Stimulated activated CD4-positive, alpha-beta T cell treated with anti-CD3 and anti-CD28 coated beads, Interleukin-2, amount 100 ng/mL, for 24 hours (primary cell): ENCODE measurements at regions not wholly inside any gene's neighbourhood (a gene's known extent, or its start where the extent isn't known, plus 50 kb on each side); places are given as distances from the start of the nearest gene placed in this dataset.
"Not testable (repeated sequence)": the region's sequence is repeated elsewhere in the genome, so short reads cannot be mapped to it uniquely, and the experiment has no call there.

Source experiments
- DNase-seq, 2 donors: peaks; one replicate each; pipeline ENCODE4 v3.0.0-alpha.2; 2020

DNA sequence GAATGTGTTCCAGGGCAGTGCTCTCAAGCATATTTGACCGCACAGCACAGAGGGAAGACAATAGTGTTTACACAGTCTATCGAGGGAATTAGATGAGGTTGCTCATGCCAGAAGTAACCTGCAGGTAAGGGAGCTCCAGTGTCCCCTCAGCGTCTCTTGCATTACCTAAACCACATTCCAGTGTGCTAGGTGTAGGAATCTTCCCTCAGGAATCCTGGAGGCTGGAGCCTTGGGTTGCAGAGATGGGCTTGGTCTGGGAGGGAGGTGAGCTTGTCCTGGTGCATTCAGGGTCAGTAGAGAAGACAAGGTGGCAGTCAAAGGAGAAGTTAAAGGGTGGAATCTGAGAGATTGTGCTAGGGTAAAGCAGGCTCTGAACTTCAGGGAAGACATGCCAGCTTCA lies 56.3 kb downstream of the SOX14 start:
- DNase-seq, result no peak

DNA sequence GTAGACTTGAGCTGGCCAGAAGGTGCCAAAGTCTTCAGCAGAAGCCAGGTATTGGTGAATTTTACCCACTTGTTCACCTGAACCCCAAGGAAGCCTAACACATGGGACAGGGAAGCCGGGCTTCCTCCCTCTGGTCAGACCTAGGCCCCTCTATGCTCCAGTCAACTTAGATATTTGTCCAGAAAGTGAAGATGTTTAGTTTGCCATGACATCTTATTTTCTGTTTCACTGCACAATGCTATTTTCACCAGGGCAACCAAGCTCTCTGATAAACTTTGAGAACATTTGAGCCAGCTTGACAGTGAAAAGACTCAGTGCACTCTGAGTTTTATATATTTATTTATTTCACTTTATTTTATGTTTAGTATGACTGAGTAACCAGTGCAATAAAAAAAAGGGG lies 71.0 kb downstream of the SOX14 start:
- DNase-seq, result no peak

DNA sequence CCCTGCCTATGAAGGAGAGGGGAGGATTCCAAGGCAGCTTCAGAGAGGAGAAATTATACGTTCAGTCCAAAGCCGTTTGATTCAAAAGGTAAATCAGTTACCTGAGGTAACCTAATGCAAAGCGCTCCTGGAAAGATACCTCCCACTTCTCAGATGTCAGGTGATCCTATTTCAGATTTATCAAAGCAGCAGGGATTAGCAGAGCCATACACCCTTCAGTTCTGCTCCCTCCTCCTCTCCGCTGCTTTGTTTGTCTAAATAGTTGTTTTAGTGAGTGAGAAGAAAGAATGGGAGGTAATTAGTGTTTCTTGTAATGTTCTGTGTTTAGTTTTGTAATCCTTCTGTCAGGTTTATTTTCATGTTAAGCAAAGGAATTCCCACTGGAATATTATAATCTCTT lies 81.1 kb downstream of the SOX14 start:
- no peak for DNase-seq

DNA sequence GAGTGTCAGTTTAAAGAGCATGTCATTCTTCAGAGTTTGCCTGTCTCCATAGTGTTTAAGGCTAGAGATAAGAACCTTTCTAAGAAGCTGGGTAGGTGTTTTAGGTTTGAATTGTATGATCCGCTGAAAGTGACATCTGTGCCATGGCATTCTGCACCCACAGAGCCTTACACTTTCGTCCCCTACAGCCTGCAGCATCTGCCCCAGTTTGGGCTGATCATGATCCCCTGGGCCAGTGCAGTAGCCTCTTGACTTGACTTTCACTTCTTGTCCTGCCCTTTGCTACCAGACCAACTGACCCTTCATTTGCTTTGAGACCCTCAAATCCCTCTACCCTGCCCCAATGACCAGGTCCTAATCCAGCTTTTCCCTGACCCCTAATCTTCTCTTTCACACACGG lies 81.6 kb downstream of the SOX14 start:
- no peak for DNase-seq

DNA sequence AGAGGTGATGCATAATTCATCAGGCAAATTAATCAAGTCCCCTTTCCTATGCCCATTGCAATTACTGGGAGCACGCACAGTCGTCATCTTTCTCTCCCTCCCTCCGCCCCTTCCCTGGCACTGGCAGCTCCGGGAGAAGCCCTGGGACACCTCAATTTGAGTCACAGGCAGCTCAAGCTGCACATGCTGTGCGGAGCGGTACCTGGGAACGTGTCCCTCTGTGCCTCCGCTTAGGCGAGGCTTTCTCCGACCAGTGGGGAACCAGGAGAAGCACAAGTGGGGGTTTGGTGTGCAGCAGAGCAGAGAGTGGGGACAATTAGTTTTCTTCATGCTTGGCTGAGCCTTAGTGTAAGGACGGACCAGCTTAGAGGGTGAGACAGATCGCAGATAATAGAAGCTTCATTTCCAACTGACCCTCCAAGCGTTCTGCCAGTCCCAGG lies 88.3 kb downstream of the SOX14 start:
- no peak for DNase-seq

DNA sequence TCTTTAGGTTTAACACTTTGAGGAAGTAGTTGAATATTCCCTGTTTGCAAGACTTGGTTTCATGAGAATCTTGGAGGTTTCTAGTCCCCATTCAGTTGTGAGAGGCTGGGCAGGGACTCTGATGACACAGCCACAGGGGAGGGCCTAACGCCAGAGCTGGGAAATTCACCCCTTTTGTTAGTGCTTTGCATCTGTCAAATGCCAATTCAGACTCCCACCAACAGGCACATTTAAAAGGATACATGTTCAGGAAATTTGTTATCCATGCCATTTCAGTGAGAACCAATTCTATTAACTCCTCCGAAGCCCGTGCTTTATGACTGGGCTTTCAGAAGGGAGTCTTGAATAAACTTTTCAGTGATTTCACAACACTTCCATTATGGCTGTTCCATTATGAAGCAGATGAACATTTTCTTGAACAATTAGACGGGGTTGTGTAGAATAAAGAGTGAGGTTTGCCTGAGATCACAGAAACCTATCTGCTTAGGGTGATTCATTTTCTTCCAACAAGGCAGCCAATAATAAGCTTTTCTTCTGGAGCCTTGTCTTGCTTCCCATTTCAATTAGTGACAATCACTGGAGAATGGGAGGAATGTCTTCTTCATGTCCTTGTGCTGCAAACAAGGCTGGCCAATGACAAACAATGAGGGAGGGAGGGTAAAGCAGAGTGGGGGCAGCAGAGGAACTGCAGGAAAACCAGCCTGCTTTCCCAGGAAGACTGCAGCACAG lies 90.6 kb downstream of the SOX14 start:
- no peak for DNase-seq

DNA sequence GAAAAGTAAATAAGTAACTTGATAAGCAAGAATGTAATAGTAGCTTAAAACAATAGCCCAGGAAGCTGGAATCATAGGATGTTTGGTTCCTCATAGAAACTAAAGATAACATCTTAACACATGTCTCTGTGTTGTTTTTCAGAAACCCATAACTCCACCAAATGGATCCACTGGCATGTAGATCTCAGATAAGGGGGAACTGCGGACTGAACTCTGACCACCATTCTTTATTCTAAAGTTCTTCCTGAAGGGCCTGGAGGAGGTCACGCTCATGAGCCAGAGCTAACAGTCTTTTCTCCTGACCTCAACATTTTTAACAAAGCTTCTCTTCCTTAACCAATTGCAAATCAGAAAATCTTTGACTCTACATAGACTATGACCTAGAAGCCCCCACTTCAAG lies 101.9 kb downstream of the SOX14 start:
- DNase-seq, result no peak

DNA sequence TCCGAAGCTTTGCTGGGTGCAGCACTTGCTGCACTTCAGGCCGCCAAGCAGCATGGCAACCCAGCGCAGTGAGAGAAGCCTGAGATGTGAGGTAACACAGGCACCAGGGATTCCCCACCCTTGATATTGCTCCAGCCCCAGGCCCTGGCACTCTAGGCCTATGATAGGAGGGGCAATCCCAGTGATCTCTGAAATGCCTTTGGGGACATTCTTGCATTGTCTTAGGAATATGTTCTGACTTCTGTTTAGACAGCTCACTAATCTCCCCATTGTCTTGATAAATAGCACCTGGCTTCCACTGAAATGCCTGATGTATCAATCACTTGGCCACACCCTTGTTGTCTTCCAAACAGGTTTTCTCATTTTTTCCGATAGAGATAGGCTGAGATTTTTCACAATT lies 102.8 kb downstream of the SOX14 start:
- DNase-seq, result no peak

DNA sequence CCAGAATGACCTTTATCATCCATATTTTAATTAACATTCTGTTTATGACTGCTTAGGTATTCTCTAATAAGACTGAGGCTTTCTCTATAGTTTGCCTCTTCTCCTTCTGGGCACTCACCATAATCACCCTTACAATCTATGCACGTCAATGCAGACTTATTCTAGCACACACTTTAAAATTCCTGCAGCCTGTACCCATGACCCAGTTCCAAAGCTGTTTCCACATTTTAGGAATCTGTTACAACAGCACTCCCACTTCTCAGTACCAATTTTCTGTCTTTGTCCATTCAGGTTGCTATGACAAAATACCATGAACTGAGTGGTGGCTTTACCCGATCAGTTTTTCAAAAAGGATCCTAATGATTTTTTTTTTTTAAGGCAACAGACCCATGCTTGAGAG lies 103.5 kb downstream of the SOX14 start:
- DNase-seq, result no peak

DNA sequence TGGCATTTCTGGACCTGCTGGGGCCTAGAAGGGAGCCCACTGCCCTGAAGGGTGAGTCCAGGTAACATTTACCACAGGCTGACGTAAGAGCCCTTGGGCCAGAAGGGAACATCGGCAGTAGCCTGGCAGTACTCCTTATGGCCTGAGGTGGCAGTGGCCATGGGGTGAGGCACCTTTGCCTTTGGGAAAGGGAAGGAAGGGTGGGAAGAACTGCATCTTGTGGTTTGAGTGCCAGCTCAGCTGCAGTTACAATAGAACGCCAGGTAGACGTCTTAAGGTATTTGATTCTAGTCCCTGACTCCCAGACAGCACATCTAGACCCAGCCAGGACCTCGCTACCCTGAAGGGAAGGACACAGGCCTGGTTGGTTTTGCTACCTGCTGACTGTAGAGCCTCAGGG lies 104.9 kb downstream of the SOX14 start:
- no peak for DNase-seq

DNA sequence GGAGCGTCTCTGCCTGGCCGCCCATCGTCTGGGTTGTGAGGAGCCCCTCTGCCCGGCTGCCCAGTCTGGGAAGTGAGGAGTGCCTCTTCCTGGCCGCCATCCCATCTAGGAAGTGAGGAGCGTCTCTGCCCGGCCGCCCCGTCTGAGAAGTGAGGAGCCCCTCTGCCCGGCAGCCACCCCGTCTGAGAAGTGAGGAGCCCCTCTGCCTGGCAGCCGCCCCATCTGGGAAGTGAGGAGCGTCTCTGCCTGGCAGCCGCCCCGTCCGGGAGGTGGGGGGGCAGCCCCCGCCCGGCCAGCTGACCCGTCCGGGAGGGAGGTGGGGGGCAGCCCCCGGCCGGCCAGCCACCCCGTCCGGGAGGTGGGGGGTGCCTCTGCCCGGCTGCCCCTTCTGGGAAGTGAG lies 108.5 kb downstream of the SOX14 start:
- not testable (repeated sequence) for DNase-seq

DNA sequence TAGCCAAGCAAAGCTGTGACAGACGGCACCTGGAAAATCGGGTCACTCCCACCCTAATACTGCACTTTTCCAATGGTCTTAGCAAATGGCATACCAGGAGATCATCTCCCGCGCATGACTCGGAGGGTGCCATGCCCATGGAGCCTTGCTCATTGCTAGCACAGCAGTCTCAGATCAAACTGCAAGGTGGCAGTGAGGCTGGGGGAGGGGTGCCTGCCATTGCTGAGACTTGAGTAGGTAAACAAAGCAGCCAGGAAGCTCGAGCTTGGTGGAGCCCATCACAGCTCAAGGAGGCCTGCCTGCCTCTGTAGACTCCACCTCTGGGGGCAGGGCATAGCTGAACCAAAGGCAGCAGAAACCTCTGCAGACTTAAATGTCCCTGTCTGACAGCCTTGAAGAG lies 113.1 kb upstream of the CLDN18 start:
- not testable (repeated sequence) for DNase-seq

DNA sequence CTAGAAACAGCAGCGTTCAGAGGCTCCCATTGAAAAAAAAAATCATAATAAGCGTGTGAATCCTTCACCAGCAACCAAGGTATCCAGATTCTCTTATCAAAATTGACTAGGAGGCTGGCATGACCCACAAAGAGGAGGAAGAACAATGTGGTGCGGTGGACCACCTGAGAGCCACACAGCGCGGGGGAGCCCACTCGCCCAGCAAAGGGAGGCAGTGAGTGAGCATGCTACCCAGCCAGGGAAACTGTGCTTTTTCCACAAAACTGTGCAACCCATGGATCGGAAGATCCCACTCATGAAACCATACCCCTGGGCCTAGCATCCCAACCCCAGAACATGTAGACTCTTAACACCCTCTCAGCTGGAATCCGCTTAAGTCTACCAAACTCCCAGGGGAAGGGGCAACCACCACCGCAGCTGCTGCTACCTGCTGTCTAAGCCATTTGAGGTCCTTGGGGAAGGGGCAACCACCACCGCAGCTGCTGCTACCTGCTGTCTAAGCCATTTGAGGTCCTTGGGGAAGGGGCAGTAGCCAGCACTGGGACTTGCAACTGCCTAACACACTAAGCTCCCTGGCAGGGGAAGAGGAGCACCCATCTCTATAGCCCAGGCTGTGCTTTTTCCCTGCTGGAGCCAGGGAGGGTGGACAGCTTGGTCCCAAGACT lies 102.8 kb upstream of the CLDN18 start:
- DNase-seq, result no peak

DNA sequence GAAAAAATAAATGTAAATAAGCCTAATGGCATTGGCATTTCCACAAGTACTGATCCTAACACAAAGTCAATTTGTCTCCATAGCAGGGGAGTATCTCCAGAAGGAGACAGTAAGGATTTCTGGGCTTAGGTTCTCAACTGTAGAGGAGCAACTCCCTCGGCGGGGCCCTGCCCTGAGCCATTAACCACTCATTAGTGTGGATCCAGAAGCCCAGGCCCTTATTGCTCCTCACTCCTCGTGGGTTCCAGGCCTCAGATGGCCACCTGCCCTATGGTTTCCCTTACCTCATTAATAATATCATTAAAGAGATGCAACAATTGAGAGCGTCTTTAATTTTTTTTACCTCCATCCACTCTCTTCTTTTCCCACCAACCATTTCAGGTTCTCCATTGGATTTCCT lies 85.3 kb upstream of the CLDN18 start:
- DNase-seq, result no peak

DNA sequence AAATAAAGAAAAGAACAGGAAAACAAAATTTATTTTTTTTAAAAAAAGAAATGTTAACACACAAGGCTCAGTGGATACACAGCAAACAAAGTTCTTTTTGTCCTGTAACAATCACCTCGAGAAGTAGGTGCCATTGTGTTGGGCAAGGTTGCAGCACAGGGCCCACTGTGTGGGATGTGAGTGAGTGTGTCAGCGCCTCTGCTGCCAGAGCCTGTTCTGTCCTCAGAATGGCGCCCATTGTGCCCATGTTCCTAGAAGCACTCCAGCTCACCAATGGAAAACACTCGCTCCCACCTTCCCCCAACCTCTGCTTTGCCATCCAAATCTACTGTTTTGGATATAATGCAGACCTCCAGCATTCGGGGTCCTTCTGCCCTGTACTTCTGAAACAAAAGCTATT lies 84.9 kb upstream of the CLDN18 start:
- DNase-seq, result no peak

DNA sequence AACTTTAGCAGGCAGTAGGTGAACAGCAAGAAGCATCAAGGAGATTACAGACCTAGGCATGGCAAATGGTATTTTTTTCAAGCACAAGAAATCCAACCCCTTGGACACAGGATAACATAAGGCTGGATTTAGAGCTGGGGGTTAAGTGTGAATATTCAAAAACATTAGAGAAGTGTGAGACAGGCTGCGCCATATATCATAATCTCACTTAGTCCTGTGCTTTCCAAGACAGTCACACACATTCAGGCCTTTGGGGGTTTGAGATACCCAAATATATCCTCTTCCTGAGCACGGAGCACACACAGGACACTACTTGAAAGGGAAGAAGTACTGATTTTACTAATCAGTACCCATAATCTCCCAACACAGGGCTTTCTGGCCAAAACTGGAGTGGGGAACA lies 83.0 kb upstream of the CLDN18 start:
- no peak for DNase-seq

DNA sequence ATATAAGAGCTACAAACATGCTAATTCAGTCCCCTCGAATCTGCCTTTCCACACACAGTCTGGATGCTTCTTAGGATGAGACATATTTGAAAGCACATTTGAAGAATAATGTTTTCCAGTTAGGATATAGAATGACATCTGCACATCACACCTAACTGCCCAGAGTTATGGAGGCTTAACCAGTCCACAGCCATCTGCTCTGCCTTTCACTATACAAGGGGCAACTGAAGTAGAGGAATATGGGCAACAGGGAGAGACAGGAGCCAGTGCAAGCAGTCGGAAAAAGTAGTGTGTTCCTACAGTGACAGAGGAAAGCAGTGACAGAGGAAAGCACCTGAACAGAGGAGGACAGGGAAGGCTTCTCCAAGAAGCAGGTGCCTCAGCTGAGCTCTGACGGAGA lies 79.0 kb upstream of the CLDN18 start:
- DNase-seq, result no peak

DNA sequence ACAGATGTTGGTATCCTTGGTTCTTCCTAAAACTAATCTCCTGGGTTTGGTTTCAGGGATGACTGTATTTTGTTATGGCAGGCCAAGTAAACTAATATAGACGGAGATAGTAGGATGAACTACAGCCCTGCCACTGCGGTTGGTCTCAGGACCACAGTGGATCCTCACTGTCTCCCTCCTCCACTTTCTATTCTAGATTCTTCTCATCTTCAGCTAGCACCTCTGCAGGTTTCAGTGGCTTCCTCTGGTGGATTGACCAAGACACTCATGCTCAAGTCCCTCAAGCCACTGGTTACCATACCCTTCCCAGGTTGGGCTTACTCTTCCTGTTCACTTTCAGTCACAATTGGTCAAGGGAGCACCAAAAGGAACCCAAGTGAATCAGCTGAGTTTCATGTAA lies 71.1 kb upstream of the CLDN18 start:
- no peak for DNase-seq

DNA sequence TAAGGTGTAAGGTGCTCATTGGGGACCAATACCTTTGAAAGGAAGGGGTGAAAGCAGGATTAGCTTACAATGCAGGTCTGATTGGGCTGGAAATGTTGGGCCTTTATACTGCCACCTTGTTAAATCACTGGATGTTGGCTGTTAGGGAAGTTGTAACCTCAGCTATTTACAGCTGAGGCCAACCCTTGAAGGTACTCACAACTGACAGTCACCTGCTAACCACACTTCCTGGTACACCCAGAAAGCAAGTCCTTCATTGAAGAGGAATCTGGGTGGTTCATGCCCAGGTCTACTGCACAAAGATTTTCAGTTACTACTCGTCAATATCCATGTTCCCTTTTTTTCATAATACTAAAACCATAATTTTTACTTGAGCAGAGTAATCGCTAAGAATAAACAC lies 65.4 kb upstream of the CLDN18 start:
- DNase-seq, result no peak

DNA sequence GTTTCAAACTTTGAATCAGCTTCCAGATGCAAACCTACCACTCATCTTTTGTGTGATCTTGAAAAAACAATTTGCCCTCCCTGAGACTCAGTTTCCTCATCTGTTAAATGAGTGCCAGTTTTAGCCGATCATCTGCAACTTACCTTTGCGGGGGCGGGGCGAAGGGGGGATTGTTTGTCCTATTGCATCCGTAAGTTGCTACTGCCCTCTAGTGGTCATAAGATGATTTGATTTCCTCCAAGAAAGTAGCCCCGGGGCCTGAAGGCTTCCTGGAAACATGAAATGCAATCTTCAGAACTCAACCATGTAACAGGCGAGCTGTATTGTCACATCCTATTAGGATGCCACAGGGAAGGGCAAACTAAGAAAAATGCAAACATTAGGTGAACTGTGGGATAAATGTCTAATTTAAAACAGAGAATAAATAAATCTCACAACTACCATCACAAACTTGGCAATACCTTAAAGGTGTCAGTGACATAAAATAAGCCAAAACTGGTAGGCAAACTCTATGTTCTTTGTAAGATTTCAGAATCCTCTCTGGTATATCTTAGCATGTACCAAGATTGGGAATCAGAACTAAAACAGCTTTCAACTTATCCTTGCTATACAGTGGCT lies 63.5 kb upstream of the CLDN18 start:
- peak; percentile 47 to 52 for DNase-seq

DNA sequence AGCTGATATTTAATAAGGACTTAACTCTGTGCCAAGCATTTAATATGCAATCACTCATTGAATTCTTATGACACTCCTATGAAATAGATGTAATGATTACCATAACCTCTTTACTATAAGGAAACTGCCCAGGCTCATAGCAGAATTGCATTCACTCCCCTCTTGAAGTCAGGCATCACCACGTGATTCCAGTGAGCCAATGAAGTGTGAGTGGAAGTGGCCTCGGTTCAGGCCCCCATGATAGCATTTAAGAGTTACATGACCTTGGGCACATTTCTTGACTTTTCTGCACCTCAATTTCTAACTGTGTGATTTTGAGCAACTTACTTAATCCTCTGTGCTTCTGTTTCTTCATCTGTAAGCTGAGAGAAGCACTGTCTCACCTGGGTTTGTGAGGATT lies 62.8 kb upstream of the CLDN18 start:
- DNase-seq, result no peak

DNA sequence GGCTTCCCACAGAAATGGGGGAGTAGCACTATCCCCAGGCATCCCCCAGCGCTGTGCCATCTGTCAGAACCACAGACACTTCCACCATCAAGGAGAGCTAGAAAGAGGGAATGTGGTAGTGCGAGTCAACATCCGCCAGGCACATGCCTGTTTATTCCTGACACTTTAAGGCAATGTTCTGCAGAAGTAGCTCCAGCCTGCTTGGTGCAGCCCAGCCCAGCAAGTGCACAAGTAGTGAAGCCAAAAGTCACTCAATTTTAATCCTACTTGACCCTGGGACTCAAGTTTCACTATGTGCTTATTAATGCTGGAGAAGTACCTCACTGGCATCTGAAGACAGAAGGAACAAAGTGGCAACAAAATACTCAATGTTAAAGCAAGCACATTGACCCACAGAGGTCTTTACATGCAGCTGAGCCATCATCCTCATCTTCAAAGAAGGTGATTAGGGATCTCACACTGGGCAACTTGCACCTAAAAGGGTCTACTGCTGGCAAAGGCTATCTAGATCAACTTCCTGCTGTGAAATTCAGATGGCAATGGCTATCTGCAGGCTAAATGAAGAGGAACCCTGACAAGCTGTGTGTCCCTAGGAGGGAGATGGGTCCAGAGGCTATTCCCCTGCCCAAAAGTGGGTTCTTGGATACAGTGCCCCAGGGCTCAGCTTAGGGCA lies 61.4 kb upstream of the CLDN18 start:
- no peak for DNase-seq

DNA sequence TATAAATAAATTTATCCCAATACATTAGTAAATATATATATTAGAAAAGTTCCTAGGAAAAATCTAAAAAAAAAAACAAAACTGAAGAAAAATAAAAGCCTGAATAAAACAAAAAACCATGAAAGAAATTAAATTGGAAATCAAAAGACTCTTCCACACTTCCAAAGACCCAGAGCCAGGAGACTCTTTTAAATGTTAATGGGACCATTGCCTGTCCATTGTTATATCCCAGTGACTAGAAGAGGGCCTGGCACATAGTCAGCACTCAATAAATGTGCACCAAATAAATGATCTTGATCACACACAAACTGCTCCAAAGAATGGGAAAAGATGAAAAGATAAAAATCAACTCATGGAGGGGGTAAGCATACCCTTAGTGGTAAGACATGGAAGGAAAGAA lies 51.3 kb upstream of the CLDN18 start:
- DNase-seq, result no peak
